ENCODE measurements at regions not wholly inside any gene's neighbourhood (a gene's known extent, or its start where the extent isn't known, plus 50 kb on each side); places are given as distances from the start of the nearest gene placed in this dataset.

DNA sequence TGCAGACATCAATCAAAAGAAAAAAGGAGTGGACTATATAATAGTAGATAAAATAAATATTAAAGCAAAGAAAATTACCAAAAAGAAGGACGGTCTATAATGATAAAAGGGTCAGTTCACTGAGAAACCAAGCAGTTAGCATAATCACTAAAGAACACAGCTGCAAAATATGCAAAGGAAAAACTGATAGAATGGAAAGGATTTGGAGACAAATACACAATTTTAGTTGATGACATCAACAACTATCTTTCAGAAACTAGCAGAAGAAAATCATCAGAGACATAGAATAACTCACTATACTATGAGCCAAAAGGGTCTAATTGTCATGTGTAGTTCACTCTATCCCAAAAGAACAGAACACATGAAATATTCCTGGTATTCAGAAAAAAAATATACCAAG lies 316.4 kb upstream of the IGFBP3 start:
- no peak for DNase-seq (ENCODE audit: low read depth)

DNA sequence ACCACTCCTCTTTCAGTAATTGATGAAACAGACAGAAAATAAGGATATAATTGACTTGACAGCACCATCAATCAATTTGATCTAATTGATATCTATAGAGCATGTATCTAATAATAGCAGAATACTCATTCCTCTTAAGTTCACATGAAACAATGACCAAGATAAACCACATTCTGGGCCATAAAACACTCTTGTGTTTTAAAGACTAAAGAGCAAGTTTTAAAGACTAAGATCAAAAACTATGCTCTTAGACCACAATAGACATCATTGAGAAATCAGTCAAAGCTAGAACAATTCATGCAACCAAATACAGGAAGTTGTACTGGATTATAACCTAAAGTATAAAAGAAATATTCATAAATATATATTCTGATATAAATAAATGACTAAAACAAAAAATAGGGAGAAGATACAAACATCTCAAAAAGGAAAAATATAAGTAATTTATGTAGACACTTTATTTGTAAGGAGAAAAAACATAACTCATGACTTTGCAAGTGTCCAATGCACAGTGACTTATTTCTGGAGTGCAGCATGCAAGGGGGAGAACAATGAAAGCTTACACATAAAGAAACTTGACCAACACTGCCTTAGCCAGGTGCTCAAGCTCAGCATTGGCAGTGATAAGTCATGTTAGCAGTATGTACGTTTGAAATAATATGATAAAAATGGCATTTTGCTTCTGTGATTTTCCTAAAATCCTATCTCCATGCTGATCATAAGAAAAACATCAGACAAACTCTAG lies 312.7 kb upstream of the IGFBP3 start:
- DNase-seq (ENCODE audit: low read depth) = no peak

DNA sequence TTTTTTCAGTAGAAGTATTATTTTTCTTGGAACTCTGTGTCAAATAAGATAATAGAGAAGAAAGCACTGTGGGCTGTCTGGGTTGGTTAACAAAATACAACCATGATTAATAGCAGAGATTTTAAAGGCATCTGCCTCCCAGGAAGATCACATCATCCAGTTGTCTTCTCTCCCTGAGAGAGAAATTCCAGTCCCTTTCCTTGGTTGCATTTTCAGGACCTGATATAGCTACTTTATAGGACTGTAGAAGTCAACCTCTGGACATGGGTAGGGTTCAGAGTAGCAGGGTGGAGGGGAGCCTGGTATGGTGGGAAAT lies 309.9 kb upstream of the IGFBP3 start:
- no peak for DNase-seq (ENCODE audit: low read depth)

DNA sequence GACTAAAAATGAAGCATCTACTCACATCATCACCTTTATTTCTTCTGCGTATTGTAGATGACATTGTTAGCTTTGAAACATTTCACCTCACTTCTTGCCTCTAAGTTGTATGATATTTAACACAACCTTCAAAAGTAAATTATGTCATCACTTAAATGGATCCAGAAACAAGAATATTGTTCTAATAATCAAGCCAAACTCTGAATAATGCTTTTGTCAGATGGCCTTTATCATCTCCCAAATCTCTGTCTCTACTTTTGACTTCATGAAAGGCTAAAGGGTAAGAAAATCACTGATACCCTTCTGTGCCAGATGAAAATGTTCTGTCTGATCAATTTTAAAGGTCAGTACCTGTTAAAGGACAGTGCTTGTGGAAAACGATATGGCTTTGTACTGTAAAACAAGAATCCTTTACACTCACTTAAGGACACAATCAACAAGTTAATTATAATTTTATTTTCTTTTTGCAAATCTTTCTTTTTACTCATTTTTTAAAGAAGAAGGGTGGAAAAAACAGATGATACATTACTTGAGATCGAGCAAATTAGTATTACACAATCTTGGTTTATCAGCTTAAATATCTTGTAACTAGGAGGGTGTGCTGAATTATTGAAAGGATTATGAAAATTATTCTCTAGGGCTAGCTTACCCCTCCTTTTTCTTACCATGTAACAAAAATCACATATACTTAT lies 309.4 kb upstream of the IGFBP3 start:
- DNase-seq (ENCODE audit: low read depth) = no peak

DNA sequence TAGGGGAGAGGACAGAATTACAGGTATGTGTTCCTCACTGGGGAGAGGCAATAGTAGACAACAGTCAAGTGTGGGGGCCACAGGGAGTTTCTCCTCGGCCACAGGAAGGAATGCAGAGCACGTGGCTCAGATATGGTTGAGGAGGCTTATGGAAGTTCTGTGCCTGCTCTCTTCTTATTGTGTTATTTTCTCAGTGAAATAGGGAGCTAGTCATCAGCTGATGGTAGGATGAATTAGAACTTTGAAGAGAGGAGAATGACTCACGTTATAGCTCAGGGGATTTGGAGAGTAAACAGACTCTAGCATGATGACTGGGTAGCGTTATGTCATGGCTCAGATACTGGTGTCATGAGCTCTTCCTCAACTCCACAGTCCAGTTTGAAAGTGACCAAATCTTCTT lies 308.3 kb upstream of the IGFBP3 start:
- DNase-seq (ENCODE audit: low read depth) = peak; percentile 87

DNA sequence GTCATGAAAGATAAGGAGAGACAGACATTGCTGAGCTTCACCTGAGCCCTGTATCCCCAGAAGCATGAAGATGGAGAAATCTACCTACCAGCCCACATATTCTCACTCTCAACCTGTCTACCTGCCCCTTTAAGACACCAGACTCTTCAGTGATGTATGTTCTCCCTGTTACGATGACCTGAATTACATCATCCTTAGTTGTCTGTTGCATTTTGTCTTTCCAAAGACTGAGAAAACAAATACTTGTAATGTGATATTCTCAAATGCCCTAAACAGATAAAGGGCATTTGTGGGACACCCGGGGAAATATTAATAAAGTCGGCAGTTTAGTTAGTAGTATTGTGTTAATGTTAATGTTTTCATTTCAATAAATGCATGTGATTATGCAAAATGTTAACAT lies 305.8 kb upstream of the IGFBP3 start:
- DNase-seq (ENCODE audit: low read depth) = no peak

DNA sequence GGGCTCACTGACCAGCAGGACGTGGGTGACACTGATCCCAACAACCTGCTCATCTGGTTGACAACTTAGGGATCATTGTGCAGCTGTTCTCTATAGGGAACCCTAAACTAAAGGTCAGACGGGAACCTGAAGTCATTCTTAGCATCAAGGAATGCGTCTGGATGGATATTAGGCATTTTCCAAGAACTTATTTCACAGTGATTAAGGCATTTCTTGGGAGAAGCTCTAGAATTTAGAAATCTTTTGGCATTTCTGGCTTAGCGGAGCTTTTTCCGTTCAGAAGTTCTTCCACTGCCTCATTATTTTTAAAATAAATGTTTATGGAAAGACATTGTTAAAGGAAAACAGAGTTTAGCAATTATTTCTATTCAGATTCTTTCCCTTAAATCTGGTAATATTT lies 303.3 kb upstream of the IGFBP3 start:
- no peak for DNase-seq (ENCODE audit: low read depth)

DNA sequence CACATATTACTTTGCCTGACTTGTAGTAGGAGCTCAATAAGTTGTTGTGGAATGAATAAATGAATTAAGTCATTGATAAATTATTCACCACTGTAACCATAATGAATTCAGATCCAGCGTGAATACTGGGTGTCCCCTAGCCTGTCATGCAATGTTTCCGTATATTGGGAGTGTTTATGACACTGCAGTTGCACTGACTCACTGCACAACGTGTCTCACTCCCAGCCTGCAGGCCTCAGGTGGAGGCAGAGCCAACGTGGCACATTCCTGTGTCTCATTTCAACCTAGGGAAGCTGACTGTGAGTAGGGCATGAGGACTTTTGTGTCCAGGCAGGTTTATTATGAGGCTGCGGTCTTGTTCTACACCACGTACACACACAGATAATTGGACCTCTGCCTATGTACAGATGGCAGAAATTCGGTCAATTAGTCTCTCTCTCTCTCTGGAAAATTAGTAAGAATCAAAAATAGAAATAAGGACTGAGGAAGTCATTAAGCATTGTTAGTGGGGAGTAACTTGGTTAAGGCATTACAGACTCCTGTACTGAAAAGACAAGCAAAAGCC lies 299.1 kb upstream of the IGFBP3 start:
- peak; percentile 31 for DNase-seq (ENCODE audit: low read depth)

DNA sequence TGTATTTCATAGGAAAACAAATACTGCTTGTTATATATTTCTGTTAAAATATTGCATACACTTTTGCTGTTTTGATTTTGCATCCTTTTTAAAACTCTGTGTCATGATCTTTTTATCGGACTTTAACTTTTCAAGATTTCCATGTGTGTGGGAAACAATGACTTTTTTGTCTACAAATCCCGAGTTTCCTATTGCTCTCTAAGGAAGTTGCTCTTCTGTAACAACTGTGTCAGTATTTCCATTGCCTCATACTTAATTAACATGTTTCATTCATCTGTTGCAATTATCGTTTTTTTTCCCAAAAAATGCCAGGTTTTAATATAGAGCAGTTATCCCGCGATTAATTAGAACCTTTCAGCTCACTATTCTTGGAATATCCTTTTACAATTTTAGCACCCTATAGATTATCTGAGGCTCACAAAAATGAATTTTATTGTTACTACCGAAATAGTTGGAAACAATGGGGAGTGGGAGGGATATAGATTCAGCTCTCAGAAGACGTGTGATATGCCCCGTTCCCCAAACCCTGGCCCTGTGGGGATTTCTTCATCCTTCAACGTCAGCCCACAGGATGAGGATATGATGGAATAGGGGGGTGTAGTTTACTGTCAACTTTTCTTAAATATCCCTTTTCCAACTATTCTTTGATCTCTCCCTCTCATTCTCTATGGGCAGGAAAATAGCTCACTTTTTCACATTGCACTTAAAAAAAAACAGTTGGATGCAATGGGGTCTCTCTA lies 297.6 kb upstream of the IGFBP3 start:
- no peak for DNase-seq (ENCODE audit: low read depth)

DNA sequence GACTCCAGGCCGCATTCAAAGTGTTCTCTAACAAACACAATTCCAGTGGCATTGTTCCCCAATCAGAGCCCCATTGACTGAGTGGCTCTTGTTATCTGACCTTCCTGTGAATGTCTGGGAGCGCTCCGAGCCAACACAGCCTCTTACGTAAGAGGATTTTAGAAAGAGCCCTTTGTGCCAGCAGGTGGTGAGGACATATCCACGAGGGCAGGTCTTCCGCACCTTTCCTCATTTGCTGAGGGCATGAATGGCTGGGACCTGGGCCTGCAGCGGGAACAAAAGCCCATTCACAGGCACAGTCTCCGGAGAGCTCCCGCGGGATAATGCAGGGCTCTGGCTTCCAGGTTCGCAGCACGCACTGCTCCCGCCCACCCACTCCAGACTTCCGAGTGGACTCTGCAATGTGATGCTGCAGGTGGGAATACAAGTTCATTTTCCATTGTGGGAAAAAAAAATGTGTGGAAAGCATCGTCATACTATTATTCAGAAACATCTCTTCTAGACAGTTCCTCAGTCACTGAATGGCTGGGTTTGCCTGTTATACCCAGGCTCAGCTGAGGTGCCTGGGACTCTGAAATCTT lies 295.0 kb upstream of the IGFBP3 start:
- DNase-seq (ENCODE audit: low read depth) = no peak

DNA sequence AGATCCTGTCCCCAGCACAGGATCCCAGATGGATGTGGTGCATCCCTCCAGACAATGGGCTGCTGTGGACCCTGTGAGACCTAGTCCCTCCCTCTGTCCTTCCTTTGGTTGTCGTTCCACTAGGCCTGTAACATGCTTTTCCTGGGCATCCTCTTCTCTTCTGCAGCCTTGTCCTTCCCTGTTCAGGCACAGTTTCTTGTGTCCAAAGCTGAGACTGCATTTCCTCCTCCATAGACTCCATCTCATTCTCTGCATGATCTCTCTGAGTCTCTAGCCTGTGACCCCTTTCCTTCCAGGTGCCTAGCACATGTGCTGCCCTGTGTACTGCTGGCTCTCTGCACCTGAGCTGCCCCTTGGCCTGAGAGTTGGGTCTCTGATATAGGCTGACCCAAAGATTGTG lies 293.5 kb upstream of the IGFBP3 start:
- no peak for DNase-seq (ENCODE audit: low read depth)

DNA sequence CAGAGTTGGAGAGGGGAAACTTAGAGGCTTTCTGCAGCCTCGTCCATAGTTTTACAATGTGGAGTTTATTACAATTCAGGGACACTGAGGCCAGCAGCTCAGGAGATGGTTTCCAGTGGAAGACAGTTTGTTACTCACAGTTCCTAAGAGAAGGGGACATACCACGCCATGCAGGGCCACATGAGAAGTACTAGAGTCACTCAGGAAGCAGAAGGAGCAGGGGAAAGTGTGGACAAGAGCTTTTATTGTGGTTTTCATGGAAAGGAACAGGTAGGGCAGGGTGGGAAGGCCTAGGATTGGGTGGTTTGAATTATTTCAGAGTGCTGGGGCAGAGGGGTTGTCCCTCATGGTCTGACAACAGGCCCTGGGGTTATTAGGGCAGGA lies 292.1 kb upstream of the IGFBP3 start:
- DNase-seq (ENCODE audit: low read depth) = no peak

DNA sequence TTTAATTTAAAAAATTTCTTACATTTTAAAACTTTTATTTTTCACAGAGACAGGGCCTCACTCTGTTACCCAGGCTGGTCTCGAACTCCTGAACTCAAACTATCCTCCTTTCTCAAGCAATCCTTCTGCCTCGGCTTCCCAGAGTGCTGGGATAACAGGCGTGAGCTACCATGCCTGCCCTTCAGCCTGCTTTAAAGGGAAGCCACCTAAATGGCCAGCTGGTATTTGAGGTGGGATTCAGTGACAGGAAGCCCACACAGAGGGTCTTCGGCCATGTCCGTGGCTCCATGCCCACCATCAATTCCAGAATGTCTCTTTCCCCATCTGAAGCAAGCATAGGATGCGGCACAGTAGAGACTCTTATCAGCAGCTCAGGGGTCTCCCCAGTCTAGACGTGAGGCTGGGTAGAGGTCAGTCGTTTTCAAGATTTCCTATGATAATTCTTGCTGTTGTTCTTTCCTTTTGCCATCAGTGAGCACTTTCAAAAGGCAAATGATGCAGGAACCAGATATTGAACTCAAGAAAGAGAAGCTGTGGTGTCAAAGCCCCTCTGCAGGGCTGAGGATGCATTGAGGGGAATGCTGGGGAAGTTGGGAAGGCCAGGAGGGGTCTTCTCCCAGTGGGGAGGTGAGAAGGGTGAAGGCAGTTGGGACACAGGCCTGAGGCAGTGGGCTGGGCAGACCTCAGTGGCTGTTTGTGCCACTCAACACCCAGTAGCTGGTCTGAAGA lies 291.5 kb upstream of the IGFBP3 start:
- no peak for DNase-seq (ENCODE audit: low read depth)

DNA sequence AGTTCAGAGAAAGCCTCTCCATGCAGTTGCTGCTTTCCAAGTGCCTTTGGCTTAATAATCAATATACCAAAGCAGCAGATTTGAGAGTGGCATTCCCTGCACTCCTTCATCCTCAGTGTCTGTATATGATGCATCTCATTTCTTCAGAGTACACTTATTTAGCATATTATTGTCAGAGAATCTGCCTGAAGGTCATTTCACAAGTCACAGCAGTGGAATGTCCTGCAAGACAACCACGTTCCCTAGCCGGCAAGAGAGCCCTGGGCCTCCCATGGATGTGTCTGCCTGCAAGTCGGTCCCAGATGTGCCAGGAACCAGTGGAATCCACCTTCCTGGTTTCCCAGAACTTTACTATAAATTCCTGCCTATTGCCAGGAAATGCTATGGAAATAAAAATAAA lies 289.4 kb upstream of the IGFBP3 start:
- no peak for DNase-seq (ENCODE audit: low read depth)

DNA sequence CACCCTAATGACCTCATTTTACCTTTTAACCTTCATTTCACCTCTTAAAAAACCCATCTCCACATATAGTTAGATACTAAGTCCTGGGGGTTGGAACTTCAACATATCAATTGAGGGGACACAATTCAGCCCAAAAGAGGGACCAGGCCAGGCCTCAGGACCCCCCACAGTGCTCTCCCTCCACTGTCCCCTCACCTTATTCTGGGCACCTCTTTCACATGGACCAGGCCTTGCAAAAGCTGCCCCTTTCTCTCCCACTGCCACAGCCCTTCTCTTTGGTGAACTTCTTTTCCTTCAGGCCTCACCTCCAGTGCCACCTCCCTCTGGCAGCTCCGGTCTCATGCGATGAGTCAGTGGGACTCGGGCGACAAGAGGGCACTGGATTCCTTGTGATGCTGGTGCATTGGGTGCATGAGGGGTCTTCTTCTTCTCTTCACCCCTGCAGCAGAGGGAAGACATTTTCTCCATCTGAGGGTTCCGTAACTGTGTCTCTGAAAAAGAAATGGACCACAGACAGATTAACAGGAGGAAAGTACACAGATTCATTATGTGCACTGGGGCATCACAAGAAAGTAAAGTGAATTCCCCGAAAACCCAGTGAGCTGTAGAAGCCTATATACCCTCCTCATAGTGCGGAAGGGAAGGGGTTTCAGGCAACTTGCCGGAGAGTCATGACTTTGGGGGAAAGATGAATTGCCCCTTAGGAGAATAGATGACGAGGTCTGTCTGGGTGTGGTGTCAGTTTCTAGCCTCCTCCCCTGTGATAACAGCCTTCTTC lies 288.7 kb upstream of the IGFBP3 start:
- no peak for DNase-seq (ENCODE audit: low read depth)

DNA sequence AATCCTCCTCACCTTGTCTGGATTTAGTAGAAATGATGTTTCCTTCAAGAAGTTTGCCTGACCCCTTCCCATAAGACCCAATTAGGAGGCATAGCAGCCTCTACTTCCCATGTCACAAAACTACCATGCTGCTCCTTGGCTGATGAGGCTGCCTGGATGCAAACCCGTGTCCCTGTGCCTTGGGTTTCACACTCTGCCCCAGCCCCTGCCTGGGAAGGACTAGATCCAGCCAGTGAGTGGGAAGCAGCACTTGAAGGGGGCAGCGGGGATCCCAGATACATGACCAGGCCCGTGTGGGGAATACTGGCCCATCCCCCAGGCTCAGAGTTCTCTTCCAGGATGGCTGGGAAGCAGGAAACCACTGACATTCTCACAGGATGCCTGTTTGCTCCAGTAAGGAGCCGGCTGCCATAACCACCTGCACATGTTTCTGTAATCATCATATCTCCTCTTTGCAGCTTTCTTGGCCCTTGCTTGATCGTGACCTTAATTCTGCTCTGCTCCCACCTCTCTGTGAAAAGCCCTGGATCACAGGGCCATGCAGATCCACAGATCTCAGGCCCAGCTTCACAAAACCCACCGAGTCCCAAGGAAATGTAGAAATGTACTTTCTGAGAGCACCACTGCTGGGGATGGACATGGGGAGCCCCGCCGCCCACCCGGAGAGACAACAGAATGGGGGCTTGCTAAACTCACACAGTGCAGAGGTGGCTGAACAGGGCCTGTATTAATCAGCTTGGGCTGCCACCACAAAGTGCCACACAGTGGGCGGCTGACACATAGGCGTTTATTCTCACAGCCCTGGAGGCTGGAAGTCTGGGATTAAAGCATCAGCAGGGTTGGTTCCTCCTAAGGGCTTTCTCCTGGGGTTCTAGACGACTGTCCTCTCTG lies 287.8 kb upstream of the IGFBP3 start:
- no peak for DNase-seq (ENCODE audit: low read depth)

DNA sequence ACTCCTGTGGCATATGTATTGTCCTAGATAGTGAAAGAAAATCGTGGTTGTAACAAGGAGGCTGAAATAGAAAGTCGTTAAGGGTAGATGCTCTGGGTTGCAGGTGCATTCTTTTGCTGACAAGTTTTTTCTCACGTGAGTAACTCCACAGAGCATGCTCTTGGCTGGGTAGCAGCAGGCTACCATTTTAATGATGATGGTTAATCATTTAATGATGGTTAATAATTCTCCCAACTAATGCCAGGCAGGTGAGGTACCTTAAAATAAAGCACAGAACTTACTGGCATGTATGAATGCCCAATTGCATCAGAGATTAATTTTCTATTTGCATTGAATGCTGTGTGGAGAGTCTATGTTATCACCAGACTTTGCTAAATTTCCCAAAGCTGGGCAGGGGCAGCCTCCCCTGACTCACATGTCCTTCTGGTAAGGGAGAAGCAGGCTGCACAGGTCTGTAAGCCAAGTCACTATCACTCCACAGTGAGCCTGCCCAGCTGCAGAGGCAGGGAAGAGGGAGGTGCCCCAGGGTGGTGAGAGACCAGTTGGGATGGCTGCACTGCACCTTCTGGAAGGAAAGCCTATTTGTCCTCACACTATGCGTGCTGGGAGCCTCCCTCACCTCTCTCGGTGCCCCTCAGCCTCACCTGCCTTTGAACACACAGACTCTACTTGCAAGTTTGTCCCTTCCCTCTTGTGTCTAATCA lies 287.0 kb upstream of the IGFBP3 start:
- DNase-seq (ENCODE audit: low read depth) = no peak

DNA sequence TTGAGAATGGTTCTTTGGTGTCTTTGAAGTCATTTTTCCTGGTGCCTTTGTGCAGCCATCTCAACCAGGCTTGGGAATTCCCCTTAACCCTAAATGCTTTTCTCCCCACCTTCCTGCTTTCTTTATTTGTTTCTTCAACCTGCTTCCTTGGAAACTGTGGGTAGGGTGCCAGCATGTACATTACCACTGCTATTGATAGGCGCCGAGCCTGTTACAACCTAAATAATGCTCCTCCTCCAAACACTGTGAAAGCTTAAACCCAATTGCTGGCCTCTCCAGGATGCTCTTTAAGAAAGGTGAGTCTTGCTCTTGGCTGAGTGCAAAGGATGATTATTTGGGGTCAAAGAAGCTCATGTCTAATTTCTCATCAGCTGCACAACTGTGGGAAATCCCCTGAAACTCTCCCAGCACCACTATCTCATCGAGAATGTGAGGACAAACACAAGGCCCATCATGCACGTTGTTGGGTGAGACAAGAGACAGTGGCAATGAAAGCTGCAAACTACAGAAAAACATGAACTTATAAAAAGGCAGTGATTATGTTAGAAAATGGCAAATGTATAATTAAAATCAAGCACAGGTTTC lies 285.5 kb upstream of the IGFBP3 start:
- no peak for DNase-seq (ENCODE audit: low read depth)

DNA sequence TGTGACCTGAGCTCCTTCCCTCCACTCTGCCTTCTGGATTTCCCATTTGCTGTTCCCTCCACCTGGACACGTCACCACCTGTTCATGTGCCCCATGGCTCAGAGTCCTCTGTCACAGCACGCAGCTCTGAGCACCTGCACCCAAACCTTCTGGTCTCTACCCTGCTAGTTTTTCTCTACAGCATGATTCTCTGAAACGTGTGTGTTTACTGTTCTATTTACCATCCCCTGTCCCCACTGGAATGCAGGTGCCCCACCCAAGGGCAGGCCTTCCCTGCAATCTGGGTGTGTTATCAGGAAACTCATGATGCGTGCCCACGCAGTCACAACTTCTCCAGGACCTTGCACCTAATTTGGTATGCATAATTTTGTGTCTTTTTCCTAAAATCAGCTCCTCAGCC lies 284.4 kb upstream of the IGFBP3 start:
- no peak for DNase-seq (ENCODE audit: low read depth)
